MV-4-11 (cell line): ENCODE measurements at regions not wholly inside any gene's neighbourhood (a gene's known extent, or its start where the extent isn't known, plus 50 kb on each side); places are given as distances from the start of the nearest gene placed in this dataset.

ENCODE experiments used
- DNase-seq: peaks from one replicate; lab custom pipeline; 2025; lab: John Stamatoyannopoulos, UW

DNA sequence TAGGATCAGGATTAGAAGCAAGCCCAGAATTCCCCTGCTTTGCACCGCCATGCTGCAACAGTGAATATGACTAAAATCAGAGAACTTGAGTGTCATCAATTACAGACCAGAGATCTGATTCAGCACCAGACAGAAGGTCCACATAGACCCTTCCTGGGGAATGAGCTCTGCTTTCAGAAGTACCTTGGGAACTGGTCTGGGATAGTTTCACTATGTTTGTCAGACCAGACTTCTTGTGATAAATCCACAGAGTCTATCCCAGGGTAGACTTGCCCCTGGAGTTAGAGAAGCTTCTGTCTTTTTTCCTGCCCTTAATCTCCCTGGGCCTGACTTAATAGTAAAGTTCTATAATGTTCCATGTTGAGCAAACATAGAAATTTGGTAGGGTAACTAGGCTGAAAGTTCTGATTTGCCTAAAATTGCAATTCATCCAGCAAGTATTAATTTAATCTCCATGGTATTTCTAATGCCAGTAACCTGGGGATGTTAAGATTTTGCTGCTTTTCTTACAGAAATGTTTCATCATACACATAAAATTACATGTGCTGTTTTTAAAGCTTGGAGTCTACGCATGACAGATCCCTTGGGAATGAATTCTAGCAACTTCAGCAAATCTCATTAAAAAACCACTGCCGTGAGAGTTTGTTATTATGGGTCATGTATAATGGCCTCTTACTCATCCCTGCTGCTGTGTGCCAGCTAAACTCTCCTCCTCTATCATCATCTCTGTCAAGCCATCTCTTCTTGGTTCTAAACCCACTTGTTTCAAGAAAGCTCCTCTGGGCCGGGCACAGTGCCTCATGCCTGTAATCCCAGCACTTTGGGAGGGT, 61.3 kb upstream of the METAP2 start:
- no peak for DNase-seq

DNA sequence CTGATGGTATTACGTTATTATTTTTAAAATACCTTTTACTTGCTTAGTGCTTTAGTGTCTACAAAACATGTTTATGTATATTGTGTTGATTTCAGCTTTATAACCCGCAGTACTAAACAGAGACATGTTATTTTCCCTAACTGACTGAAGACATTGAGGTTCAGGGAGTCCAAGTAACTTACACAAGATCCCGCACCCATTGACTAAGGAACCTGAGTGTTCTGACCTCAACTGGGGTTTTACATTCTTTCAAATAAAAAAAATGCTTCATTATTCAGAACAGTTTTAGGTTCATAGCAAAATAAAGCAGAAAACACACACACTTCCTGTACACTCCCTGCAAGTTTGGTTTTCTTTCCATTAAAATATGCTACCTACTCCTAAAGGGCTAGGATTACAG, 60.4 kb upstream of the METAP2 start:
- DNase-seq: no peak

DNA sequence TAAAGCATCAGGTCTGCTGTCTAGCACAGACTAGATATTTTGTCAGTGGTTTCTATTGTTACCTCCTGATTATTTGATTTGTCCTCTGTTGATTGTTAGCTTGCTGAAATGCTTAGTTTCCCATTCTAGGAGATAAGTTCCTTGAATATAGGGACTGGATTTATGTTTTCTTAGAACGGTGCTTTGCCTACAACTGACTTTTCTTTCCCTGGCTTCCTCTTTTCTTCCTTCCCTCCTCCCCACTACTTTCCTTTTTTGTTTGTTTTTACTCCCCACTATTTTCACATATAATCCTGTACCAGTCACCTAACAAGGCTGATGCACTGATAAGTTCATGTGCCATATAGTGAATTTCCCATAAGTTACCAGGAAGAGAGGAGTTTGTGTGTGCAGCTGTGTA, 58.5 kb upstream of the METAP2 start:
- no peak for DNase-seq

DNA sequence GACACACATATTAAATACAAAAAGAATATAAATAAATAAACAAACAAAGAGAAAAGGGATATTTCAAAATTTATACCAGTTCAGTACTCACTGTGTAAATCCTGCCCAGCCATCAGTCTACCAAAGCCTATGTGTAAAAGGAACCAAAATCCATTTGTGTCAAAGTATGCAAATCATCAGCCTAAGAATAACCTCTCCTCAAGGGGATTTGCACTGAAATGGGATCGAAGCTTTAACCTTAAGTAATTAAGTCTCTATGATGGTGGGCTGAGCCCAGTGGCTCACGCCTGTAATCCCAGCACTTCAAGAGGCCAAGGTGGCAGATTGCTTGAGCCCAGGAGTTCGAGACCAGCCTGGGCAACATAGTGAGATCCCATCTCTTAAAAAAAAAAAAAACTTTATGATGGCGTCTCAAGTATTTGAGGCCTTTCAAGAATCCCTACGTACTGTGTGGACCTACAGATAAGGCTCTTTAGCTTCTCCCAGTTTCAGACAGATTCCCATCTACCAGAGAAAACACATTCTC, 57.8 kb upstream of the METAP2 start:
- DNase-seq: no peak

DNA sequence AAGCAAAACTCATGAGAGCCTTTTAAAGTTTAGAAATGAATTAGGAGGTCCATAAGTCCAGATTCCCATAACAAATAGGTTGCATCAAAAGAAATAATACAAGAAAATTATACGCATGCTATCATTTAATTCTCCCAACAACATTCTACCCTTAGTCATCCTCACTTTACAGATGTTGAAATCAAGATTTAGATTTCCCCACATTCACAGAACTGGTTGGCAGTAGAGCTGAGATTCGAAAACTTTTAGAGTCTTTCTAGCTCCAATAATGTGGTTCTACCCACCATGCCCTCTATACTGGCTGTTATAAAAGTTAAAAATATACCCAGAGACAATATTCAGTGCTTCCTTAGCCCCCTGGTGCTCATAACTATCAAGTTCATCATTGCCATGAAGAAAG, 56.6 kb upstream of the METAP2 start:
- no peak for DNase-seq

DNA sequence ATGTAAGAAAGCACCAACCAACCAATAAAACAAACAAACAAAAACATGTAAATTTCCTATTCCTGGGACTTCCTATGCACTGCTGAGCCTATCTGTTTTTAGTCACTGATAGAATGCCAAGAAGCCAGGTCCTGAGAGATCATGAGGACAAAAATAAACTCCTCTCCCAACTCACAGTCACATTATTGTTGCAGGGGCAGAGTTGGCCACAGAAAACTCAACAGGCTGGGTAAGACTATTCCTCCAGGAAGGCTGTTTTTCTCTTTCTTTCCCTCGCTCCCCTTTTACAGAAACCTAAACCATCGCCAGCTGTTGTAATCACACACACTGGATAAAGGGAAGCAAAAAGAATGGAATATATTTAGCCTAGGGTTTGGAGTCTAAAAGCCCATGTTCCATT, 55.8 kb upstream of the METAP2 start:
- no peak for DNase-seq
